HepG2 (cell line): ENCODE measurements at regions not wholly inside any gene's neighbourhood (a gene's known extent, or its start where the extent isn't known, plus 50 kb on each side); places are given as distances from the start of the nearest gene placed in this dataset.

Experiments used
- ATAC-seq: fragments of 200-7000 bp; cut with Tn5 transposase; 3 replicates; pipeline ENCODE4 v1.9.1; 2020; ENCODE audit warnings: mild to moderate bottlenecking, moderate library complexity
- BruUV-seq: library from RNA; stranded (reverse); fragments of 400-500 nt; replicated peaks from 2 replicates; lab custom pipeline; 2021; lab: Mats Ljungman, UMichigan
- CTCF ChIA-PET: fragments of 300-600 bp; formaldehyde crosslinking; extraction: SDS; loops from one replicate; lab custom pipeline; 2021; ENCODE audit warnings: low total read pairs, inconsistent platforms, low intra/inter-chr PET ratio; lab: Yijun Ruan, JAX
- POLR2A ChIA-PET: fragments of 350-600 bp; sonication (Branson Sonifier 250); formaldehyde crosslinking; loops from one replicate; lab custom pipeline; 2020; ENCODE audit warnings: antibody characterized with exemption, inconsistent platforms; lab: Yijun Ruan, JAX
- DNase-seq: peaks from one replicate; pipeline ENCODE4 v3.0.0-alpha.2; 2015; ENCODE audit warnings: low spot score
- FAIRE-seq: peaks from 3 replicates; lab custom pipeline; 2011; peaks lifted over from hg19 to GRCh38; lab: Jason Lieb, UNC
- H2AFZ ChIP-seq: one replicate; pipeline ENCODE4 v1.6.1; 2011; ENCODE audit warnings: low read length, inconsistent platforms
- H3K27ac ChIP-seq: fragments of 300-600 bp; 3 replicates; pipeline ENCODE4 v1.8.0; 2011; ENCODE audit warnings: mixed run types, mild to moderate bottlenecking, mixed read lengths, low read length, inconsistent platforms; ENCODE audit not compliant: insufficient read depth; ENCODE audit errors: extremely low read length
- H3K27me3 ChIP-seq, 2 experiments: fragments of 200-600 bp in 1 of 2; 2 replicates in 1 of 2; 3 replicates in 1 of 2; pipeline versions ENCODE4 v1.6.0 to v1.8.0; 2011; ENCODE audit warnings: low read length in 2 of 2, mild to moderate bottlenecking in 2 of 2, moderate library complexity in 2 of 2, inconsistent platforms in 1 of 2; ENCODE audit not compliant: insufficient read depth in 2 of 2, control insufficient read depth in 1 of 2
- H3K36me3 ChIP-seq, 2 experiments: fragments of 200-600 bp in 1 of 2; replicated peaks in 1 of 2; 2 replicates in 1 of 2; 3 replicates in 1 of 2; pipeline versions ENCODE4 v1.5.1 to v1.8.0; 2011; ENCODE audit warnings: low read length in 2 of 2, inconsistent platforms in 1 of 2; ENCODE audit not compliant: insufficient read depth in 2 of 2, control insufficient read depth in 1 of 2
- H3K4me1 ChIP-seq: 2 replicates; pipeline ENCODE4 v1.5.1; 2012; ENCODE audit warnings: low read length, inconsistent platforms; ENCODE audit not compliant: insufficient read depth
- H3K4me2 ChIP-seq: 2 replicates; pipeline ENCODE4 v1.6.0; 2011; ENCODE audit warnings: low read depth, low read length, inconsistent platforms
- H3K4me3 ChIP-seq, 3 experiments: fragments of 200-600 bp in 1 of 3; sonication (generic), shearing (Covaris generic) in 1 of 3; replicated peaks in 1 of 3; 2 replicates each; pipeline ENCODE4 v1.5.1; 2011 to 2016; ENCODE audit warnings: low read length in 3 of 3, inconsistent platforms in 2 of 3, low read depth in 2 of 3, mild to moderate bottlenecking in 2 of 3, control low read depth in 1 of 3, mixed read lengths in 1 of 3; ENCODE audit not compliant: insufficient read depth in 1 of 3
- H3K79me2 ChIP-seq: one replicate; pipeline ENCODE4 v1.6.1; 2011; ENCODE audit warnings: low read length, inconsistent platforms; ENCODE audit not compliant: insufficient read depth
- H3K9ac ChIP-seq: 2 replicates; pipeline ENCODE4 v1.6.0; 2011; ENCODE audit warnings: mild to moderate bottlenecking, low read depth, low read length, inconsistent platforms; ENCODE audit not compliant: insufficient read depth
- H3K9me3 ChIP-seq: 2 replicates; pipeline ENCODE4 v1.5.1; 2012; ENCODE audit warnings: mild to moderate bottlenecking, low read length
- H4K20me1 ChIP-seq: 2 replicates; pipeline ENCODE4 v1.6.0; 2011; ENCODE audit warnings: inconsistent platforms, mild to moderate bottlenecking, low read length, moderate library complexity; ENCODE audit not compliant: insufficient read depth
- MNT ChIP-seq: fragments of 450-650 bp; IDR thresholded peaks from 2 replicates; pipeline ENCODE4 v1.6.1; 2016
- SMAD3 ChIP-seq: sonication (generic); formaldehyde crosslinking; IDR thresholded peaks from 2 replicates; pipeline ENCODE4 v1.4.0; 2020; ENCODE audit warnings: missing genetic modification reagents
- STAG1 ChIP-seq: sonication (generic); formaldehyde crosslinking; IDR thresholded peaks from 2 replicates; pipeline ENCODE4 v1.4.0; 2020; ENCODE audit warnings: missing genetic modification reagents
- ZFP82 ChIP-seq: sonication (generic); formaldehyde crosslinking; IDR thresholded peaks from 2 replicates; pipeline ENCODE4 v1.5.1; 2020; ENCODE audit warnings: mild to moderate bottlenecking, missing genetic modification reagents, borderline replicate concordance
- WGBS: methylation state at CpG from one replicate; pipeline ENCODE4 v1.1.6; 2017; ENCODE audit warnings: low lambda C conversion rate; 5-methylcytosine and 5-hydroxymethylcytosine counted together
- in situ Hi-C: cut with HindIII; loops from 2 replicates; pipeline ENCODE4 v1.10.0; 2017; ENCODE audit warnings: low pct_unique_long_range_greater_than_20kb; ENCODE audit not compliant: extremely low pct_ligation_motif_present
- intact Hi-C: fragments of 100-400 bp; cut with micrococcal nuclease; formaldehyde crosslinking; loops from one replicate; pipeline ENCODE4 v1.10.0; 2022; ENCODE audit not compliant: unreplicated experiment
- TF ChIP-seq, protein P1 (sequence below): sonication (generic); formaldehyde crosslinking; IDR thresholded peaks from 2 replicates; pipeline ENCODE4 v1.4.0; 2020; ENCODE audit warnings: mild to moderate bottlenecking, missing genetic modification reagents

GRCh38 chr17:43327421-43327820 is 71.4 kb upstream of the ARL4D start:
- FAIRE-seq, result no peak
- intact Hi-C loops (no loop called here), in situ Hi-C loops (no loop called here)
- Histone ChIP-seq H2AFZ (no peak overlapping the region), H3K4me2 (no peak overlapping the region), H3K79me2 (no peaks in the 10 kb centered on the region), H3K4me1 (peaks cover 31% of the 10 kb centered on the region), H3K9ac (no peak overlapping the region), H3K36me3 (no peaks in the 10 kb centered on the region), H3K4me3 (no peak overlapping the region), H3K9me3 (no peaks in the 10 kb centered on the region), H3K27me3 (no peaks in the 10 kb centered on the region), H4K20me1 (no peaks in the 10 kb centered on the region), H3K27ac (no peak overlapping the region)
- ChIA-PET POLR2A (no interaction called here), CTCF (no interaction called here)
- peak; percentile 35; the same call in 1 of the 2 replicates for TF ChIP-seq MNT
- TF ChIP-seq STAG1, result no peak
- no TSS peak for BruUV-seq
- no peak for DNase-seq
- 33% methylated on average over 4 of the region's 4 CpGs for WGBS
- ATAC-seq, result no peak

- CTCF ChIA-PET, result no interaction called here
- no peaks in the 10 kb centered on the region for H3K36me3 ChIP-seq
- H2AFZ ChIP-seq, result no peak overlapping the region
- no peak for FAIRE-seq
- intact Hi-C loops, result no loop called here
- TF ChIP-seq ZFP82 (CRISPR knock-in tag) (no peak), SMAD3 (CRISPR knock-in tag) (no peak)
- TF ChIP-seq, protein P1, sequence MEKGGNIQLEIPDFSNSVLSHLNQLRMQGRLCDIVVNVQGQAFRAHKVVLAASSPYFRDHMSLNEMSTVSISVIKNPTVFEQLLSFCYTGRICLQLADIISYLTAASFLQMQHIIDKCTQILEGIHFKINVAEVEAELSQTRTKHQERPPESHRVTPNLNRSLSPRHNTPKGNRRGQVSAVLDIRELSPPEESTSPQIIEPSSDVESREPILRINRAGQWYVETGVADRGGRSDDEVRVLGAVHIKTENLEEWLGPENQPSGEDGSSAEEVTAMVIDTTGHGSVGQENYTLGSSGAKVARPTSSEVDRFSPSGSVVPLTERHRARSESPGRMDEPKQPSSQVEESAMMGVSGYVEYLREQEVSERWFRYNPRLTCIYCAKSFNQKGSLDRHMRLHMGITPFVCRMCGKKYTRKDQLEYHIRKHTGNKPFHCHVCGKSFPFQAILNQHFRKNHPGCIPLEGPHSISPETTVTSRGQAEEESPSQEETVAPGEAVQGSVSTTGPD (CRISPR knock-in tag), result no peak
- no peaks in the 10 kb centered on the region for H3K79me2 ChIP-seq
- no peaks in the 10 kb centered on the region for H4K20me1 ChIP-seq
- H3K4me1 ChIP-seq, result peaks cover 25% of the 10 kb centered on the region
- DNase-seq, result no peak
- no peak overlapping the region for H3K4me2 ChIP-seq
- H3K27ac ChIP-seq, result no peak overlapping the region
- H3K9me3 ChIP-seq, result no peaks in the 10 kb centered on the region
- H3K9ac ChIP-seq, result no peak overlapping the region
- BruUV-seq, result no TSS peak
- in situ Hi-C loops, result no loop called here
- WGBS, result 18% methylated on average over 7 of the region's 7 CpGs
- no peak overlapping the region for H3K4me3 ChIP-seq
- POLR2A ChIA-PET, result interaction anchor here (1.6 kb wide), 1 partner anchor 34 kb away, joined by 7 read pairs; no protein-coding TSS in a partner anchor
- no peaks in the 10 kb centered on the region for H3K27me3 ChIP-seq
- no peak for ATAC-seq
Measured at GRCh38 chr17:43326490-43327275, 72.1 kb upstream of the ARL4D start.
